GM19239 (cell line): ENCODE measurements at regions not wholly inside any gene's neighbourhood (a gene's known extent, or its start where the extent isn't known, plus 50 kb on each side); places are given as distances from the start of the nearest gene placed in this dataset.
"Not testable (repeated sequence)": the region's sequence is repeated elsewhere in the genome, so short reads cannot be mapped to it uniquely, and the experiment has no call there.

Source experiments
- DNase-seq: peaks from one replicate; pipeline ENCODE4 v3.0.0; 2011; ENCODE audit warnings: low spot score; ENCODE audit not compliant: insufficient read length
- FAIRE-seq: peaks from 2 replicates; lab custom pipeline; 2011; peaks lifted over from hg19 to GRCh38; lab: Jason Lieb, UNC

DNA sequence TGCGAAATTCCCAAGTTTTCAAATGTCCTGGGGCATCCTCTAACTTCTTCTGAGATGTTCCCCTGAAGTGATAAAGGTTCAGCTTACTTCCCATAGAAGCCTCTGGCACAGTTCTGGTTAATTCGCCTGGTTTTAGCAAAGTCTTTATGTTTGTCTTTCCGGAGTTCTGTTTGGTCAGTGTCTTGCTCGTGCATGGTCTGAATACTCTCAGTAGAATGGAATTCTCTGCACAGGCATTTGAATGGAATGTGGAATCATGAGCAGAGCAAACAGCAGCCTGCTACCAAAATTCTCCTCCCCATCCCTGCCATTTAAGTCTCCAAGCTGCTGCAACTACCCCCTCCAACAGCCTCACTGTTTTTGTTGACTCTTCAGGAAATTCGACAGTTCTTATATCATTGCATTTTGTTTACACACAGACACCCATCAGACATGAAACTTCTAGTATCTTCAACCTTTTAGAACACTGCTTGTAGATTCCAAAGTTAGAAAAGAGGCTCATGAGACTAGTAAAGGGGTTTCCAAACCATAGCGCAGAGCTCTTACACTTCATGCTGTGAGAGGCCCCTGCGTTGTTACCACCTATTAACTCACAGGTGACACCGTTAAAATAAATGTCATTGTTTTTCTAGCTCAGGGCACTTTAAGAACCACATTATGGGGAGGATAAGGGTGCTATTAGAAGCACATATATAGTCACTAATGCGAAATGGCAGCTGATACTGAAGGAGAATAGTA lies 129.7 kb downstream of the PLCE1 start:
- DNase-seq: no peak
- no peak for FAIRE-seq

GRCh38 chr10:94124147-94124546 lies 130.4 kb downstream of the PLCE1 start:
- DNase-seq, FAIRE-seq: not testable (repeated sequence)

- FAIRE-seq, DNase-seq: not testable (repeated sequence)
Observed at GRCh38 chr10:94125268-94125667, 131.5 kb downstream of the PLCE1 start.

DNA sequence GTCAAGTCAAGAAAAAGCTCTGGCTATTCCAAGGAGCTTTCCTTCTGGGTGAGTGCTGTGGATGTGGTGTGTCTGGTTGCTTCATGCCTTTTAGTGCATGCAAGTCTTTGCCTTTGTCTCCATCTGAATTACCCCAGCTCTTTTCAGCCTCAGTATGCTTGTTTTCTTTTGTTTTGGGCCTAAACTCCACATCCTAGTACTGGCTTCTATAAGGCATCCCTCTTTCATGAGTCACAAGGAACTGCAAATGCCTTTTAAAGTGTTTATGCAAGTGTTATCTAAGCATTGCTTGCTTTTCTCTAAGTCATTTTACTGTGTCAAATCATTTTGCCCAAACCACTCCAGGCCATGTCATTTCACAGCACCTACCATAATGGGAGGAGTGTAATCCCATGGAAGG lies 132.1 kb downstream of the PLCE1 start:
- DNase-seq: no peak
- FAIRE-seq: no peak

DNA sequence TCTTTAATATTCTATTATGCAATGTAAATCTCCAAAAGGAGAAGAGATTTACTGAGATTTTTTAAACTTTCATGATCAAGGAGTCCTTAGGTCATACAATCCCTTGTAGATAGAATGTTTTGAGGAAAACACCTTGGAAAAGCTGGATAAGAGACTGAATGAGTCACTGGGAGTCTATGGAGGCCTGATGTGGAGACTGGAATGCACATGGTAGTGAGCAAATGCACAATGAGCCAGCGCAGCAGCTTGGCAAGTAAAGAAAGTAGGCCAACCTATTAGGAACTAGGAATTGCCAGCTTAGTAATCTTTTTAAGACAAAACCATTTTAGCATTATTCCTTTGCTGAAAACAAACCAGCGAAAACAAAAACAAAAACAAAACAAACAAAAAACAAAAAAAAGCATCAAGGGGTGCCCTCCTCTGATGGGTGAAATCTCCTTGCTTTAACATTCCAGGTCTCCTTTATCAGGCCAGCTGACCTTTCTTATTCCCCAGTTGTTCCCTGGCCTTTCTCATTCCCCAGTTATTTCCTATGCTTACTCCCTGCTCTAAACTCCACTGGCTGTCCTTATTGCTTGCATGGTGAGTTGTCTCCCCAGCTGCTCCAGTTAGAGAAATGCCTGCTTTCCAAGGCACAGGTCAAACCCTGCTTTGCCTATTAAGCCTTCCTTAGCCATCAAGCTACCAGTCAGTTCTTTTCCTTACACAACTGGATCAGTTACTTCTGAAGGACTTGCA lies 135.8 kb downstream of the PLCE1 start:
- FAIRE-seq (no peak), DNase-seq (no peak)

DNA sequence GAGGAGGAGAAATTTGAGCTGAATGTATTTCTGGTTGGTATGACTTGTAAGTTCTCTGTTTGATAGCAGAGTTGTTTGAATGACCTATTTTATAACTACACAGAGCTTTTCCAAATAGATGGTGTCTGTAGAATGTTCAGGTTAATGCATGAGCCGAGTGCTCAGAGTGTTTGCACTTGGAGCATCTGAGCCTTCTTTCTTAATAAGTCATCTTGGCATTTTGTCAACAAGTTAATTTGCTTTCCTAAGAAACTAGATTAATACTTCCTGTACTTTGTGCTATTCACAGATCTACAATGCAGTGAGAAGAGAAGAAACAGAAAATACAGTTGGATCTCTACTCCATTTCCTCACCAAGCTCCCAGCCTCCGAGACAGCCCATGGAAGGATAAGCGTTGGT lies 138.2 kb downstream of the PLCE1 start:
- FAIRE-seq (no peak), DNase-seq (no peak)

DNA sequence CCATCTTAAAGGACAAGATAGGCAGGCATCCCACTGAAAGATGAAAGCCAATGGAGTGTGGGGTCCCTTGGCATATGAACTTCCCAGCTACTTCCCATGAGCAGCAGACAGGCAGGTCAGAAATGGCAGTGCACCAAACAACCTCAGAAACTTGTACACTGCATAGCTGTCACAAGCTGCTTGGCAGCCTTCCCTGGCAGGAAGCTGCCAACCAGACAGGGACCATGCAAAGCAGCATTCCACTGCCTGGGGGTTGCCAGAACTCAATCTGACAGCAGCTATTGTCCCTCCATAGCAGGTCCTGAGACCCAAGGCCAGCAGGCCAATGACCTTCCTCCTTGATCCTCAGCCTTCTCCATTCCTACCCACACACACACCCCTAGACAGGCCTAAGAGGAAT lies 139.5 kb downstream of the PLCE1 start:
- DNase-seq: no peak
- no peak for FAIRE-seq

DNA sequence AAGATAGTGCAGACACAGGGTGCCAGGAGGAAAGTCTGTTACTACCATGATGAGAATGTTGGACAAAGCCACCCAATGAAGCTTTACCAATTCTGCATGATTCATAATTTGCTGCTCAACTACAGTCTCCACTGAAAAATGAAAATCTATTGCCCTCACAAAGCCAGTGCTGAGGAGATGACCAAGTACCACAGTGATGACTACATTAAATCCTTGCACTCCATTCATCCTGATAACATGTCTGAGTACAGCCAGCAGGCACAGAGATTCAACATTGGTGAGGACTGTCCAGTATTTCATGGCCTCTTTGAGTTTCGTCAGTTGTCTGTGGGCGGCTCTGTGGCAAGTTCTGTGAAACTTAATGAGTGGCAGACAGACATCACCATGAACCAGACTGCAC lies 144.0 kb downstream of the PLCE1 start:
- DNase-seq (no peak), FAIRE-seq (no peak)

DNA sequence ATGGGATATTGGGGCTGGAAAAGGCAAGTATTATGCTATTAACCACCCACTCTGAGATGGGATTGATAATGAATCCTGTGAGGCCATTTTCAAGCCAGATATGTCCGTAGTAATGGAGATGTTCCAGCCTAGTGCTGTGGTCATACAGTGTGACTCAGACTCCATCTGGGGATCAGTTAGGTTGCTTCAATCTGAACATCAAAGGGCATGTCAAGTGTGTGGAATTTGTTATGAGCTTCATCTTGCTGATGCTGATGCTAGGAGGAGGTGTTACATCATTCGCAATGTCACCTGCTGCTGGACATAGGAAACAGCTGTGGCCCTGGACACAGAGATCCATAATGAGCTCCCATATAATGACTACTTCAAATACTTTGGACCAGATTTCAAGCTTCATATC lies 144.7 kb downstream of the PLCE1 start:
- DNase-seq (no peak), FAIRE-seq (no peak)

GRCh38 chr10:94143261-94143660 lies 149.5 kb downstream of the PLCE1 start:
- FAIRE-seq (no peak), DNase-seq (no peak)

- FAIRE-seq: no peak
- DNase-seq: no peak
Observed at GRCh38 chr10:94146313-94146712, 152.6 kb downstream of the PLCE1 start.

GRCh38 chr10:94146746-94147145 lies 153.0 kb downstream of the PLCE1 start:
- no peak for FAIRE-seq

GRCh38 chr10:94149702-94150101 lies 156.0 kb downstream of the PLCE1 start:
- no peak for FAIRE-seq
- no peak for DNase-seq

More at GRCh38 chr10:94146746-94147145, 153.0 kb downstream of the PLCE1 start:
- no peak for DNase-seq

DNA sequence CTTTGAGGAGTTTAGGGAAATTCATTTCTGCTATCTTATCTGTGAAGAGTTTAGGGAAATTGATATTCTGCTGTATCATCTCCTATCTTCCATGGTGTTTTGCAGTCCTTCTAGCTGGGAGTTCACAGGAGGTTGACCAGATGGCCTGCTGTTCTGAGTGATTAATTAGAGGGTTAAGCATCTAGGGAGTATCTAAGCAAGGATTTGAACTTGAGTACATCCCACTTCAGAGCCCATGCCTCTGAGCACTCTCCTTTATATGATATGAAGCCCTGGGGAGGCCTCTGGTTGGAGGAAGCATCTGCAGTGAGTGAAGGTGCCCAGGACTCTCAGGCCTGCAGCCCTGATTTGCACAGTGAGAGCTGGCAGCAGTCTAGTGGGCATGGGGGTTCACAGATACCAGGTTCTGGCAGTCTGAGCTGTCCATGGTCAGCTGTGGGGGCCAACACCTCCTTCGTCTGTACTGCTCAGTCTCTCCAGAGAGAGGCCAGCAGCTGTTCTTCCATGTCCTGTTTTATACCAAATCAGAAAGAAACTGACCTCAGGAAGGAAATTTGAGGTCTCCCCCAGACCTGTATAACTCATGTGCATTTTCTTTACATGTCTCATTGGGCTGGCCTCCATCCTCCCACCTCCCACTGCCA lies 156.9 kb downstream of the PLCE1 start:
- DNase-seq (no peak), FAIRE-seq (no peak)

DNA sequence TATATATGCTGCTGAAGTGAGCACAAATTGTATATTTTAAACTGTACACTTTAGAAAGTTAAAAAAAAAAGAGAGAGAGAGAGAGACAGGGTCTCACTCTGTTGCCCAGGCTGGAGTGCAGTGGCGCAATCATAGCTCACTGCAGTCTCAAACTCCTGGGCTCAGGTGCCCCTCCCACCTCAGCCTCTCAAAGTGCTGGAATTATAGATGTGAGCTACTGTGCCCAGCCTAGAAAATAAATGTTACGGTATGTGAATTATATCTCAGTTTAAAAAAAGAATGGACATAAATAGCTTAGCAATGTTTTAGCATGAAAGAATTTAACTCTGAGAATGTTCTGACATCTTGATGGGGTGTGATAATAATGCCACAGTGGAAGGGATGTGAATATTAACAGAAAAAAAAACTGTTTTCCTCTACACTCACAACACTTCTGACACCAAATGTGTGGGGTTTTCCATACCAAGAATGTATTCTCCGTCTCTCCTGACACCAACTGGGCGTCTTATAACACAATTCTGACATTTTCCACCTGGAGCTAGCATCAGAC lies 162.1 kb downstream of the PLCE1 start:
- DNase-seq (no peak), FAIRE-seq (no peak)

GRCh38 chr10:94156453-94156852 lies 162.7 kb downstream of the PLCE1 start:
- no peak for FAIRE-seq
- DNase-seq: no peak

DNA sequence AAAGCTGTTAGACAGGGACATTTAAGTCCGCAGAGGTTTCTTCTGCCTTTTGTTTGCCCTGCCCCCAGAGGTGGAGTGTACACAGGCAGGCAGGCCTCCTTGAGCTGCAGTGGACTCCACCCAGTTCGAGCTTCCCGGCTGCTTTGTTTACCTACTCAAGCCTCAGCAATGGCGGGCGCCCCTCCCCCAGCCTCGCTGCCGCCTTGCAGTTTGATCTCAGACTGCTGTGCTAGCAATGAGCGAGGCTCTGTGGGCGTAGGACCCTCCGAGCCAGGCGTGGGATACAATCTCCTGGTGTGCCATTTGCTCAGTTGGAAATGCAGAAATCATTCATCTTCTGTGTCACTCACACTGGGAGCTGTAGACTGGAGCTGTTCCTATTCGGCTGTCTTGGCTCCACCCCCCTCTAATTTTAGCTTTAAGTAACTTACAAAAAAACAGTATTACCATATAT lies 171.5 kb downstream of the PLCE1 start:
- not testable (repeated sequence) for DNase-seq, FAIRE-seq

DNA sequence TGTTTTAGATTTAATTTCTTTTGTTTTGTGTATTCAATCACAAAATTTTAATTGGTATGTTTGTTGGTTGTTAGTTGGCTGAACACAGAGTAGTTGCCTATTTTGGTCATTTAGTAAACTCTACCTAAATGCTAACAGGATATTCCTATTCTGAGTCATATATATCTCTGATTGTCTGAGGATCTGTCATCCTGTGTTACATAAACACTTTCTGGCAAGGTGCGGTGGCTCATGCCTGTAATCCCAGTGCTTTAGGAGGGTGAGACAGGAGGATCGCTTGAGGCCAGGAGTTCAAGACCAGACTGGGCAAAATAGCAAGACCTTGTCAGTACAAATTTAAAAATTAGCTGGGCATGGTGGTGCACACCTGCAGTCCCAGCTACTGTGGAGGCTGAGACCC lies 178.6 kb downstream of the PLCE1 start:
- DNase-seq (no peak), FAIRE-seq (no peak)

- no peak for FAIRE-seq
Observed at GRCh38 chr10:94173594-94173993, 179.9 kb downstream of the PLCE1 start.

GRCh38 chr10:94174838-94175237 lies 181.1 kb downstream of the PLCE1 start:
- FAIRE-seq (no peak), DNase-seq (no peak)

More at GRCh38 chr10:94173594-94173993, 179.9 kb downstream of the PLCE1 start:
- no peak for DNase-seq
